DOHH2 (cell line): ENCODE measurements at regions not wholly inside any gene's neighbourhood (a gene's known extent, or its start where the extent isn't known, plus 50 kb on each side); places are given as distances from the start of the nearest gene placed in this dataset.

Experiments
- EZH2phosphoT487 ChIP-seq: fragments of 200-600 bp; sonication (generic); IDR thresholded peaks from 2 replicates; pipeline ENCODE4 v1.6.1; 2017; ENCODE audit warnings: borderline replicate concordance, mild to moderate bottlenecking, antibody characterized with exemption, low read length, moderate library complexity, mixed read lengths
- TF ChIP-seq, protein P1 (sequence below): fragments of 200-600 bp; sonication (generic); IDR thresholded peaks from one replicate; pipeline ENCODE4 v1.5.1; 2014; ENCODE audit warnings: antibody characterized with exemption, mild to moderate bottlenecking, low read depth, low read length; ENCODE audit not compliant: poor library complexity, severe bottlenecking

DNA sequence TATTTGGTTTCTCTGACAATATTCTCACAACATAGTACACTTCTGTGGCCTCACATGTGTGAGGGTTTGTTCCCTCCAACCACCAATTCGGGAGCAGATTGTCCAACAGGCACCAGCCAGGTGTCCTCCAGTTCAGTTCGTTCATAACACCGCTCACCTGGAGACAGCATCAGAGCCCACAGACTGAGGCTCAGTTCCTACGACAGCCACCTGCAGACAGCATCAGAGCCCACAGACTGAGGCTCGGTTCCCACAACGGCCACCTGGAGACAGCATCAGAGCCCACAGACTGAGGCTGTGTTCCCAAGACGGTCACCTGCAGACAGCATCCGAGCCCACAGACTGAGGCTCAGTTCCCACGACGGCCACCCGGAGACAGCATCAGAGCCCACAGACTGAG is 58.2 kb upstream of the SNTG2 start:
- TF ChIP-seq, protein P1, sequence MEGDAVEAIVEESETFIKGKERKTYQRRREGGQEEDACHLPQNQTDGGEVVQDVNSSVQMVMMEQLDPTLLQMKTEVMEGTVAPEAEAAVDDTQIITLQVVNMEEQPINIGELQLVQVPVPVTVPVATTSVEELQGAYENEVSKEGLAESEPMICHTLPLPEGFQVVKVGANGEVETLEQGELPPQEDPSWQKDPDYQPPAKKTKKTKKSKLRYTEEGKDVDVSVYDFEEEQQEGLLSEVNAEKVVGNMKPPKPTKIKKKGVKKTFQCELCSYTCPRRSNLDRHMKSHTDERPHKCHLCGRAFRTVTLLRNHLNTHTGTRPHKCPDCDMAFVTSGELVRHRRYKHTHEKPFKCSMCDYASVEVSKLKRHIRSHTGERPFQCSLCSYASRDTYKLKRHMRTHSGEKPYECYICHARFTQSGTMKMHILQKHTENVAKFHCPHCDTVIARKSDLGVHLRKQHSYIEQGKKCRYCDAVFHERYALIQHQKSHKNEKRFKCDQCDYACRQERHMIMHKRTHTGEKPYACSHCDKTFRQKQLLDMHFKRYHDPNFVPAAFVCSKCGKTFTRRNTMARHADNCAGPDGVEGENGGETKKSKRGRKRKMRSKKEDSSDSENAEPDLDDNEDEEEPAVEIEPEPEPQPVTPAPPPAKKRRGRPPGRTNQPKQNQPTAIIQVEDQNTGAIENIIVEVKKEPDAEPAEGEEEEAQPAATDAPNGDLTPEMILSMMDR, result no peak
- no peak for TF ChIP-seq EZH2phosphoT487
